Activated T-cell treated with anti-CD3 and anti-CD28 coated beads, Interleukin-2, amount 50 U/mL, for 4 hours (primary cell): ENCODE measurements at regions not wholly inside any gene's neighbourhood (a gene's known extent, or its start where the extent isn't known, plus 50 kb on each side); places are given as distances from the start of the nearest gene placed in this dataset.

Source experiments
- ATAC-seq, 2 donors: fragments of 200-7000 bp; cut with Tn5 transposase; one replicate each; pipeline ENCODE4 v1.10.0; 2021
- DNase-seq: peaks from one replicate; pipeline ENCODE4 v3.0.0-alpha.2; 2020
- H3K27me3 Mint-ChIP-seq: one replicate; pipeline ENCODE4 v1.8.0; 2021; ENCODE audit warnings: low read depth, mixed read lengths
- H3K36me3 Mint-ChIP-seq: one replicate; pipeline ENCODE4 v1.8.0; 2022; ENCODE audit warnings: mixed read lengths; ENCODE audit not compliant: insufficient read depth
- H3K4me1 Mint-ChIP-seq: one replicate; pipeline ENCODE4 v1.8.0; 2021; ENCODE audit warnings: low read depth, mixed read lengths
- H3K4me3 Mint-ChIP-seq: one replicate; pipeline ENCODE4 v1.8.0; 2021; ENCODE audit warnings: mild to moderate bottlenecking, moderate library complexity, mixed read lengths
- H3K9me3 Mint-ChIP-seq: one replicate; pipeline ENCODE4 v1.8.0; 2021; ENCODE audit warnings: mixed read lengths

DNA sequence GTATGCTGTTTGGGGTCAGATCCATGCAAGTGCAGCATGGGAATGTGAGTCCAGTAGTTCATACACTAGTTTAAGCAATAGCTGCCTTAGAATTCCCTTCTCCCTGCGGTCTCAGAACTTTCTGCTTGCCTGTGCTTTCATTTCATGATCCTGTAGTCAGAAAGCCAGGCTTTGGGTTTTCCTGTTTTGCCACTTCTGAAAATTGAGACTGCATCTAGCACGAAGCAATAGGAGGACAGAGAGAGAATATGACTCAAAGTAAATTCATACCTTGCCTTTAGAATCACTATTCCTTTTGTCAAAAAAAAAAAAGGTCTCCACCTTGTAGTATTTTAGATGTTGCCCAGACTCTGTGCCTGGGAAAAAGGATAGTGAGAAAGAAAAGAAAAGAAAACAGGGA lies 161.2 kb upstream of the SNX7 start:
- DNase-seq (no peak), ATAC-seq (no peak)
- Mint-ChIP-seq H3K4me1 (no peaks in the 10 kb centered on the region), H3K36me3 (no peaks in the 10 kb centered on the region), H3K9me3 (peaks cover 9% of the 10 kb centered on the region), H3K4me3 (no peak overlapping the region), H3K27me3 (no peaks in the 10 kb centered on the region)

DNA sequence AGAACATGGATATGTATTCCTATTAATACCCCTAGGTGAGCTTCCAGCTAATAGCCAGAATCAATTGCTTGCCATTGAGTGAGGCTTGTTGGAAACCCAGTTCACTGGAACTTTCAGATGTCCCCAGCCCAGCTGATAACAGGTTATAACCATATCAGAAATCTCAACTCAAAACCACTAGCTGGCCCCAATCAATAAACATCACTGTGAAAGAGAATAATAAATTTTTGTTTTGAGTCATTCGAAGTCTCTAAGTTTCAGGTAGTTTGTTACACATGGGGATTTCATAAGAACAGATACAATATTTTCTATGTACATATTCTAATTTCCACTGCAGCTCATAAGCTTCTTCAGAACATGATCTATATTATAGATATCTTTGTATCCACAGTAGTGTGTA lies 162.9 kb upstream of the SNX7 start:
- H3K4me3 Mint-ChIP-seq, result no peak overlapping the region
- H3K36me3 Mint-ChIP-seq, result no peaks in the 10 kb centered on the region
- DNase-seq (no peak), ATAC-seq (no peak)
- H3K9me3 Mint-ChIP-seq, result no peaks in the 10 kb centered on the region
- no peaks in the 10 kb centered on the region for H3K27me3 Mint-ChIP-seq
- no peaks in the 10 kb centered on the region for H3K4me1 Mint-ChIP-seq

DNA sequence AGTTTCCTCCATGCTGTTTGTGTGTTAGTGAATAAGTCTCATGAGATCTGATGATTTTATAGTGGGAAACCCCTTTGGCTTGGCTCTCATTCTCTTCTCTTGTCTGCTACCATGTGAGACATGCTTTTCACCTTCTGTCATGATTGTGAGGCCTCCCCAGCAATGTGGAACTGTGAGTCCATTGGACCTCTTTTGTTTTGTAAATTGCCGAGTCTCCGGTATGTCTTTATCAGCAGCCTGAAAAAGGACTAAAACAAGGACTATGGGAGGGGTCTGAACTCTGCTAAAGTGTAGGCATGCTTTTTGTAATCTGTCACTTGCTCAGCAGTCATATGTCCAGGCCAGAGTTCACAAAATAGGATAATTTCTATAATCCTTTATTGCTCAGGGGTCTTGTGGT lies 164.0 kb upstream of the SNX7 start:
- H3K27me3 Mint-ChIP-seq, result no peaks in the 10 kb centered on the region
- H3K4me1 Mint-ChIP-seq, result no peaks in the 10 kb centered on the region
- H3K4me3 Mint-ChIP-seq, result no peak overlapping the region
- H3K36me3 Mint-ChIP-seq, result no peaks in the 10 kb centered on the region
- no peak for ATAC-seq
- no peaks in the 10 kb centered on the region for H3K9me3 Mint-ChIP-seq
- no peak for DNase-seq

DNA sequence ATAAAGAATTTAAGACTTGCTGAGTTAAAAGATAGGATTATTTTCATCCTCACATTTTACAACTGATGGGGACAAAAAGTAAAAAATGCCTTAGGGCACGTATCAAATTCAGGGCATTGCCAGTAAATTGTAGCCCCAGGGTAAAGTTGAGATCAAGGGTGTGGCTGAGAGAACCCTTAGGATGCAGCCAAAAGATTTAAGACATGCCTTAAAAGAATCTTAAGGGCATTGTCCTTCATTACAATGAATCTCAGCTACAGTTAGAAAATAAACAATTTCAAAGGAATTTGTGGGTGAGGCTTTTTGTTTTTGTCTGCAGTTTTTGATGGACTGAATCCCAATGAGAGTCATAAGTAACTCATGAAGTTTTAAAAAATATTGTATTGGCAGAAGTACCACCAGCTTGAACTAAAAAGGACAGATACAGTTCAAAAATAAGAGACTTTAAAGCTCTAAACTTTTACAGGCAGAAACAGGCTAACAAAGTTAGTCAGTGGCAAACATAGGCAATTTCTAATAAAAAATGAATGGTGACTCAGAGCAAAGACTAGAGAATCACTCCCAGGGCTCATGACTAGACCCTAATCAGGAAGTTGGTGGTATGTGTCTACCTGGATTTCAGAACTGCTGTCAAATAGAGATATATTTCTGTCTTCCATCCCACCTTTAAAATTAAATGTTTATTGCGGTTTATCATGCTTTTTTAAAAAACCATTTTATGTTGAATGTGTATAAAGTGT lies 165.1 kb upstream of the SNX7 start:
- Mint-ChIP-seq H3K4me1 (no peaks in the 10 kb centered on the region), H3K27me3 (no peaks in the 10 kb centered on the region), H3K36me3 (no peaks in the 10 kb centered on the region), H3K4me3 (no peak overlapping the region), H3K9me3 (no peaks in the 10 kb centered on the region)
- ATAC-seq (no peak), DNase-seq (no peak)

DNA sequence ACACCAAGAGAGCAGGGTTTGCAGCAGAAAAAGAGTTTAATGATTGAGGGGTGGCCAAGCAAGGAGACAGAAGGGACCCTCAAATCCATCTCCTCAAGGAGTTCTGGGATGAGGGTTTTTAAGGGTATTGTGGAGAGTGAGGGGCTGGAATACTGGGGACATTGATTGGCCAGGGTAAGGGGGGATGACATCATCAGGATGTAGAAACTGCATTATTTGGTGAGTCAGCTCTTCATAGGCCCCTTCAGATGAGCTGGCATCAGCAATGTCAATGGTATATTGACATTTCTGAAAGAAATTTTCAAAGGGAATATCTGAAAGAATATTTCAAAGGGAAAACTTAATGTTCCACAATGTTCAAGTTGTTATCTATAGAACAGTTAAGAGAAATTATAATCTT lies 168.1 kb upstream of the SNX7 start:
- ATAC-seq (no peak), DNase-seq (no peak)
- H3K4me3 Mint-ChIP-seq, result no peak overlapping the region
- H3K9me3 Mint-ChIP-seq, result no peaks in the 10 kb centered on the region
- no peaks in the 10 kb centered on the region for H3K36me3 Mint-ChIP-seq
- H3K4me1 Mint-ChIP-seq, result no peaks in the 10 kb centered on the region
- H3K27me3 Mint-ChIP-seq, result no peaks in the 10 kb centered on the region

DNA sequence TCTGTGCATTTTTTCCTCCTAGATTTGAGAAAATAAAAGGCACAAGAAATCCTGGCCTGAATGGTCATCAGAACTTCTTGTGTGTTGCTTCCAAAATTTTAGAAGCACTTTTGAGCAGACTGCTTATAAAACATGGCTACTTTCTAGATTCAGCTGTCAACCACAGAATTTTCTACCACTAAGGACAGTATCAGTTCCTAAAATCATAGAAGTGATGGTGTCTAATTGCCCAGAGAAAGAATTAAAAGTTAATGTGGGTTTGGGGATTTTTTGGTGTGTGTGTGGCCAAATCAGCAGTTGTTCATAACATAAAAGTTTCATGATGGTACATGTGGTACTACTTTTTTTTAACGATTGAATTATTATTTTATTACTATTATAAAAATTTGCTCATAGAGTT lies 171.4 kb upstream of the SNX7 start:
- Mint-ChIP-seq H3K9me3 (no peaks in the 10 kb centered on the region), H3K27me3 (peaks cover 3% of the 10 kb centered on the region), H3K4me3 (no peak overlapping the region), H3K4me1 (no peaks in the 10 kb centered on the region), H3K36me3 (no peaks in the 10 kb centered on the region)
- ATAC-seq (no peak), DNase-seq (no peak)

DNA sequence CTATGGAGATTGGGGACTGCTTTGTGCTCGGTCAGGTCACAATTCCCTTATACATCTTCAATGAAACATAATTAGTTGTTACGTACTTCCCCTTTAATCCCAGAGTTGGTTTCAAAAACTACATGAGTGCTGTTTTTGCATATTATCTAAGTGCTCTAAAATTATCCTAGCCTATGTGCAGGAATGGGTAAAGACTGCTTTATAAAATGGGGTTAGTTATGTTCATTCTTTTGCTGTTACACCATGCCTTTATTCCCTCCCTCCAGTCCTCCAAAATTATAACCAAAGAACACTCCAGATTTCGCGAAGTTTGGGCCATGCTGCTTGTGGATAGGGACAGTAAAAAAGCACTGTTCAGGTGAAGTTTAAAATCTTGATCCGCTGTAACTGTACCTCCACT lies 173.9 kb upstream of the SNX7 start:
- DNase-seq (no peak), ATAC-seq (no peak)
- Mint-ChIP-seq H3K4me3 (no peak overlapping the region), H3K9me3 (no peaks in the 10 kb centered on the region), H3K4me1 (no peaks in the 10 kb centered on the region), H3K36me3 (no peaks in the 10 kb centered on the region), H3K27me3 (peaks cover 3% of the 10 kb centered on the region)

DNA sequence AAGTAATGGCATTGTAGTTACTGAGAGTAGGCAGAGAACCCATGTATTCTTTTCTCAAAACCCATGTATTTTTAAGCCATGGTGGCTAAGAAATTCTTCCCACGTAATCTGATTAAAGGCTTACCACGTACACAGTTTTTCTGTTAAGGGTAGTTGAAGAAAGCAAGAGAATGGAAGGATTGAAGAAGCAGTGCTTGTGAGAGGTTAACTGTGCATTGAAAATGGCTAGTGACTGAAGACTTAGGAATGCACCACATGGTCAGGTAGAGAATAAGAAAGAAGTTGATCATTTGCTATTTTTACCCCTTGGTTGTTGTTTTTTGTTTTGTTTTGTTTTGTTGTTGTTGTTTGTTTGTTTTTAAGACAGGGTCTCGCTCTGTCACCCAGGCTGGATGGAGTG lies 178.9 kb upstream of the SNX7 start:
- H3K4me1 Mint-ChIP-seq, result no peaks in the 10 kb centered on the region
- no peak for DNase-seq
- H3K9me3 Mint-ChIP-seq, result no peaks in the 10 kb centered on the region
- H3K36me3 Mint-ChIP-seq, result no peaks in the 10 kb centered on the region
- H3K27me3 Mint-ChIP-seq, result peaks cover 9% of the 10 kb centered on the region
- no peak overlapping the region for H3K4me3 Mint-ChIP-seq
- ATAC-seq, result no peak

DNA sequence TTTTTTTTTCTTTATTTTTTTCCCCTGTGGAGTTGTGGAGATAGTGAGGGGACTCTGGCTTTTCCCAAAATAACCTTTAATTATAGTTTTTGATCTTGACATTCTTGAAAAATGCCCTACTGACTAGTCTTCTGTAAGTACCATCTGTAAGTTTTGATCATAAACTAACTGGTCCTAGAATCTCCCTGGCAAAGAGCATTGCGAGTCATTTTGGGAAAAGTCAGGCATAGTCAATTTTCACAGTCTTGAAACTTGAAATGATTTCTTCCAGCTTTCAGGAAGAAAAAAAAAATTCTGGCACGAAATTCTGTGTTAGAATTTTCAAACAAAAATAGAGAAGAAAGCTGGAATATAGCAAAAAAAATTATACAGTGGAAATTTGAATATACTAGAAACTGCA lies 181.2 kb upstream of the SNX7 start:
- Mint-ChIP-seq H3K27me3 (peaks cover 6% of the 10 kb centered on the region), H3K4me3 (no peak overlapping the region), H3K4me1 (no peaks in the 10 kb centered on the region), H3K9me3 (no peaks in the 10 kb centered on the region), H3K36me3 (no peaks in the 10 kb centered on the region)
- ATAC-seq (no peak), DNase-seq (no peak)

DNA sequence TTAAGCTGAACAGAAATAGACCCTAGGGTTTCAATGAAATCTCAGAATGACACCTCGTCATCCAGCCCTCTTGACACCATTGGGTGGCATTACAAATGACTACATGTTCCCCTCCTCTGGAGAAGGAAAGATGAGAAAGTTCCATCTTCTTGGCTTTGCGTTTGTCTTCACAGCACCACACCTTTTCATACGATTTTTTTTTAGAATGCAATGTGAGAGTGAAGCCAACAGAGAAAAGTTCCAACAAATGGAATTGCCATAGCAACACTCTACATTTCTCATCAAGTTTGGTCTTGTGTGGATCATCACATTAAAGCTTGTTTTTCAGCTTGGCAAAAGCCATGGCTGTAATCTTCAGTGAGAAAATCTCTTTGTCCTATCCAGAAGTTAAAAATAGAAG lies 183.4 kb upstream of the SNX7 start:
- peaks cover 6% of the 10 kb centered on the region for H3K27me3 Mint-ChIP-seq
- H3K9me3 Mint-ChIP-seq, result no peaks in the 10 kb centered on the region
- no peaks in the 10 kb centered on the region for H3K4me1 Mint-ChIP-seq
- DNase-seq, result no peak
- H3K36me3 Mint-ChIP-seq, result no peaks in the 10 kb centered on the region
- no peak for ATAC-seq
- H3K4me3 Mint-ChIP-seq, result no peak overlapping the region

DNA sequence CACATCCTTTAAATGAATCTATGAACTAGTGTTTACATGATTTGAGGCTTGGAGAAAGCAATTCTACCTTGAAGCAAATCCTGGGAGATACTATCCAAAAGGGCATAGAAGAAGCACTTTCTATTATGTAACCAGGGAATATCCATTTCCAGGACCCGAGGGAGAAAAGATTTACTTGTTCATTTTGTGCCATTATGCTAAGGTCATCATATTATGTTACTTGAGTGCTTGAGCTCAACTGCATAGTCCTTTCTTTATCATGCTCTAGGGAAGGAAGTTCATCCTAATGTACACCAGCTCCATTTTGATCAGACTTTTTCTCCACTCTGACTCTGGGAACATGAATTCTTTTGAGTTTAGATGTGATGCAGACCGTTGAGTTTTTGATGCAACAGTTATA lies 188.6 kb upstream of the SNX7 start:
- Mint-ChIP-seq H3K4me1 (no peaks in the 10 kb centered on the region), H3K4me3 (no peak overlapping the region), H3K9me3 (no peaks in the 10 kb centered on the region), H3K36me3 (no peaks in the 10 kb centered on the region), H3K27me3 (no peaks in the 10 kb centered on the region)
- ATAC-seq, result no peak
- no peak for DNase-seq

DNA sequence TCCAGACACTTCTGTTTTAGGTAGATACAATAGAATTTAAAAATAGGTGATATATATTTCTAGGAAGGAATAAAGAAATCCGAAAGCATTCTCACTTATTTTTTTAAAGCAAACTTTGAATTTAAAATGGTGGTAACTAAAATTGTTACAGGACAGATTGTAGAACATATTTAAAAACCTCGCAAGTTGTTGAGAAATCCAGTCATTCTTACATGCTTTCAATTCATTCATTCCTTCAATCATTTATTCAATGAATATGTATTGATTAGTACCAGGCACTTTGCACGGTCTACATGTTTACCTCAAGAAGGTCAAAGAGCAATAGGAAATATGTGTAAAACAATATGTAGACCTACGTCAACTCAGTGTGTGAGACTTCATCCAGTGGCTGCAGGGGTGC lies 189.9 kb upstream of the SNX7 start:
- Mint-ChIP-seq H3K27me3 (no peaks in the 10 kb centered on the region), H3K36me3 (no peaks in the 10 kb centered on the region), H3K4me1 (no peaks in the 10 kb centered on the region), H3K9me3 (no peaks in the 10 kb centered on the region), H3K4me3 (no peak overlapping the region)
- no peak for ATAC-seq
- DNase-seq, result no peak

DNA sequence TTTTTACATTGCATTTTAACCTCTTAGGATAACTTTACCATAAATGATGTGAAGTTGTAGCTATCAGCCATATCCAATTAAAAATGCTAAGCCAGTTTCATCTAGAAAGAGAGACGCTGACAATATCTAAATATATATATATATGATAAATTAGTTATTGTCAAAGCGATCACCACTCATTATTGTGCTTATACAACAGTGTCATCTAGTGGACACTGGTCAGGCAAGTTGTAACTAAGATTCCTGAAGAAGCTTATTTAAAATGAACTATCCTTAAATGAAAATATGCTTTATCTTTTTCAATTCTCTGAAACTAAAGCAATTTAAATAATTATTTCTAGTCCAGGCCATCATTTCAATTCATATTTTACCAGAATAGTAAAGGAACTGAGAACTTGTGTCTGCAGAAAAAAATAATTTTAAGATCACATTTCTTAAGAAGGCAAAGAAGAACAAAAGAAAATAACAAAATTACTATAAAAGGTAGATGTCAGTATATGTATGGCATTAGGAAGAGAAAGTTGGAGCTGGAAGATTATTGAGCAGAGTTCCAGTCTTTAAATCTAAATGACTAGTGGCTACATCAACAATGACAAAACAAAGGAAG lies 193.3 kb upstream of the SNX7 start:
- DNase-seq (no peak), ATAC-seq (no peak)
- no peak overlapping the region for H3K4me3 Mint-ChIP-seq
- no peaks in the 10 kb centered on the region for H3K27me3 Mint-ChIP-seq
- no peaks in the 10 kb centered on the region for H3K36me3 Mint-ChIP-seq
- no peaks in the 10 kb centered on the region for H3K4me1 Mint-ChIP-seq
- H3K9me3 Mint-ChIP-seq, result no peaks in the 10 kb centered on the region

DNA sequence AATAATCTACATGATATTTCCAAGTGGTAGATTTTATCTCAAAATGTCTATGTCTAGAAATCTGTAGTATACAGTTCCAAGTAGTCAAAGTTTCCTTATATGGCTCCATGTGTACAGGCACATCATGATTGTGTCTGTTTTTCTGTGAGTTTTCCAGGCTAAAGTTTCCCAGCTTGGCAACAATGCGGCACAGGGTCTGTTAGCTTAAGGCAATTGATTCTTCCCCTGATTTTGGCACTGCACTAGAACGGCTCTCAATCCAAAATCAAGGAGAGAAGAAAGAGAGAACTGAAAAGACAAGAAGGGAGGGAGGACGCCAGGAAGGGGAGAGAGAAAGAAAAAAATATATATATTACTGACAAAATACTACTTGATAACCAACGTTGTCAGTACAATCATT lies 193.9 kb upstream of the SNX7 start:
- Mint-ChIP-seq H3K9me3 (no peaks in the 10 kb centered on the region), H3K4me3 (no peak overlapping the region), H3K27me3 (no peaks in the 10 kb centered on the region), H3K36me3 (no peaks in the 10 kb centered on the region), H3K4me1 (no peaks in the 10 kb centered on the region)
- ATAC-seq (no peak), DNase-seq (no peak)

DNA sequence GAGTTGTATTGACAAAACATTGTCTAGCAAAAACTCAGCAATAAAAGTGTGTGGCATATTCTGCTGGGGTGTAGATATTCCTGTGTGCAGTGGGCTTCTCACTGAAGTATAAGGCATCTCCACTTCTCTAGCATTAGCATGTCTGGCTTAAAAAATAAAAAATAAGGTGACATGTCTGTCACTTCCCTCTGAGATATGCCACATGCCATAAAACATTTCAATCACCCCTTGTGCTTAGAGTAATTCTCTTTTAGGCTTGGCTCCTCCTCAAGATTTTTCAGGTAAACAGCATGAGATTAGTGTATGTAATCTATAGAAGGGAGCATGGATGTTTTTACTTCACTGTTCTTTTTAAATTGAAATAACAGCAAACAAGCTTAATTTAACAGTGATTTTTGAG lies 194.4 kb upstream of the SNX7 start:
- no peaks in the 10 kb centered on the region for H3K9me3 Mint-ChIP-seq
- ATAC-seq, result no peak
- no peaks in the 10 kb centered on the region for H3K36me3 Mint-ChIP-seq
- H3K4me1 Mint-ChIP-seq, result no peaks in the 10 kb centered on the region
- H3K4me3 Mint-ChIP-seq, result no peak overlapping the region
- no peak for DNase-seq
- H3K27me3 Mint-ChIP-seq, result no peaks in the 10 kb centered on the region
